C4-2B (cell line): ENCODE measurements at regions not wholly inside any gene's neighbourhood (a gene's known extent, or its start where the extent isn't known, plus 50 kb on each side); places are given as distances from the start of the nearest gene placed in this dataset.

Experiments used
- CTCF ChIP-seq: fragments of 450-650 bp; conservative IDR thresholded peaks from 2 replicates; pipeline ENCODE4 v1.5.1; 2017; ENCODE audit warnings: mild to moderate bottlenecking
- ZFX ChIP-seq: fragments of 450-650 bp; IDR thresholded peaks from 2 replicates; pipeline ENCODE4 v1.6.1; 2017

DNA sequence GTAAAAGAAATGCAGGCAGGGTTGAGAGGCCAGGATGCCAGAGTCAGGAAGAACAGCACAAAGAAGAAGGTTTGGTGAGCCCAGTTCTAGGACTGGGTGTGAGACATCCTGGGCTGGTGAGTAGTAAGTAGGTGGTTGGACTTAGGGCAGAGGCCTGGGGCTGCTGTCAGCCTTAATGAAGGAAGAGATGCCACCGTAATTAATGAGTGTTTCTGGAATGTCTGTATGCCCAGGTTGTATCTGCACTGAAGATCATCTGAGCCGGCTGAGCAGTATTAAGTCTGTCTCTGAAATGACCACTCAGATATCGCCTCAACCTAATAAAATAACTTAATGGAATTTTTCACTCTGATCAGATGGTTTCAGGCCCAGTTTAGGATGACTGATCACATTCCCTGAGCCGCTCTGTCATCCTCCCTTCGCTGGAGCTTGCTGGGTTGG lies 532.9 kb upstream of the IL12A start:
- TF ChIP-seq CTCF (no peak), ZFX (no peak)
